ENCODE measurements at regions not wholly inside any gene's neighbourhood (a gene's known extent, or its start where the extent isn't known, plus 50 kb on each side); places are given as distances from the start of the nearest gene placed in this dataset.

DNA sequence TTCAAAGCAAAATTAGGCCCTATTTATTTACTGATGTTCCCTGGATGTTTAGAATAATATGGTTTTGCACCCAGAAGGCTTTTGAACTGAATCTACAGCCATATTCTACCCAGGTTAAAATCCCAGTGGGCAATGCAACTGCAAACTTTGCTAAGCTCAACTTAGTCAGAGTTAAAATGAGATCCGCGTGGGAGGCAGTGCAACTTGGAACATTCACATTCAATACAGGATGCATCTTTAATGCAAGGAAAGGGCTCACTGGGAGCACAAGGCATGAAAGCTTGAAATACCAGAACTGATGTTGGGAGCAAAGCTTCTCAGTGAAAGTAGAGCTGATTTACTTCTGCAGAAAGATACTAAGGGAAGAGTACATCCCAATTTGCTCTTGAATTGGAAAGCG is 281.2 kb upstream of the DEFB112 start:
- no peak for TF ChIP-seq CTCF (IDR thresholded peaks at IDR 0.05)
- no peak for TF ChIP-seq POLR2A (IDR thresholded peaks at IDR 0.05)

Data from body of pancreas (tissue), 4 donors.